SK-N-SH (cell line): ENCODE measurements at regions not wholly inside any gene's neighbourhood (a gene's known extent, or its start where the extent isn't known, plus 50 kb on each side); places are given as distances from the start of the nearest gene placed in this dataset.

Experiments
- CTCF ChIP-seq: fragments of 200-600 bp; sonication (generic); IDR thresholded peaks from 2 replicates; pipeline ENCODE4 v1.6.1; 2017; ENCODE audit warnings: antibody characterized with exemption, mild to moderate bottlenecking, moderate library complexity
- ELF1 ChIP-seq: IDR thresholded peaks from 2 replicates; pipeline ENCODE4 v1.4.0; 2012
- FOXJ3 ChIP-seq: sonication (generic); formaldehyde crosslinking; IDR thresholded peaks from 2 replicates; pipeline ENCODE4 v1.5.1; 2020; ENCODE audit warnings: mild to moderate bottlenecking, missing genetic modification reagents
- NRF1 ChIP-seq: IDR thresholded peaks from 2 replicates; pipeline ENCODE4 v1.6.1; 2012; ENCODE audit warnings: low read depth, mild to moderate bottlenecking, low read length
- RXRA ChIP-seq: IDR thresholded peaks from 2 replicates; pipeline ENCODE4 v1.4.0; 2012; ENCODE audit warnings: low read depth, mild to moderate bottlenecking, borderline replicate concordance
- SMC3 ChIP-seq: IDR thresholded peaks from 2 replicates; pipeline ENCODE4 v1.6.1; 2012; ENCODE audit warnings: low read depth, low read length, improper control_type of control experiment
- TAF1 ChIP-seq: IDR thresholded peaks from 2 replicates; pipeline ENCODE4 v1.6.1; 2012; ENCODE audit warnings: low read depth, mild to moderate bottlenecking, low read length, moderate library complexity, borderline replicate concordance
- TCF12 ChIP-seq: IDR thresholded peaks from 2 replicates; pipeline ENCODE4 v1.4.0; 2012
- USF2 ChIP-seq: fragments of 150-350 bp; IDR thresholded peaks from 2 replicates; pipeline ENCODE4 v1.6.1; 2017; ENCODE audit warnings: antibody characterized with exemption, low read length, low read depth, borderline replicate concordance
- YY1 ChIP-seq: IDR thresholded peaks from 2 replicates; pipeline ENCODE4 v1.4.0; 2012; ENCODE audit warnings: low read depth, mild to moderate bottlenecking

GRCh38 chr5:103340717-103341388 lies 82.3 kb downstream of the MACIR start:
- TF ChIP-seq TAF1 (no peak), CTCF (no peak), NRF1 (no peak), USF2 (no peak), TCF12 (no peak), RXRA (no peak), SMC3 (no peak), YY1 (no peak), ELF1 (no peak), FOXJ3 (no peak)
